ENCODE measurements at regions not wholly inside any gene's neighbourhood (a gene's known extent, or its start where the extent isn't known, plus 50 kb on each side); places are given as distances from the start of the nearest gene placed in this dataset.

- TF ChIP-seq KDM2A (CRISPR knock-in tag; IDR thresholded peaks at IDR 0.05; ENCODE audit: borderline replicate concordance, low read depth) = no peak
- TF ChIP-seq, protein P1, sequence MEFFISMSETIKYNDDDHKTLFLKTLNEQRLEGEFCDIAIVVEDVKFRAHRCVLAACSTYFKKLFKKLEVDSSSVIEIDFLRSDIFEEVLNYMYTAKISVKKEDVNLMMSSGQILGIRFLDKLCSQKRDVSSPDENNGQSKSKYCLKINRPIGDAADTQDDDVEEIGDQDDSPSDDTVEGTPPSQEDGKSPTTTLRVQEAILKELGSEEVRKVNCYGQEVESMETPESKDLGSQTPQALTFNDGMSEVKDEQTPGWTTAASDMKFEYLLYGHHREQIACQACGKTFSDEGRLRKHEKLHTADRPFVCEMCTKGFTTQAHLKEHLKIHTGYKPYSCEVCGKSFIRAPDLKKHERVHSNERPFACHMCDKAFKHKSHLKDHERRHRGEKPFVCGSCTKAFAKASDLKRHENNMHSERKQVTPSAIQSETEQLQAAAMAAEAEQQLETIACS (CRISPR knock-in tag; IDR thresholded peaks at IDR 0.05) = no peak
- no peak for TF ChIP-seq ZNF136 (CRISPR knock-in tag; IDR thresholded peaks at IDR 0.05; ENCODE audit: low read depth)
- no peak for TF ChIP-seq ATF4 (CRISPR knock-in tag; IDR thresholded peaks at IDR 0.05)
- no peak for TF ChIP-seq ARNT (IDR thresholded peaks at IDR 0.05)
- no peak for TF ChIP-seq ISX (CRISPR knock-in tag; conservative IDR thresholded peaks at IDR 0.05)
- no peak for TF ChIP-seq PBX3 (CRISPR knock-in tag; IDR thresholded peaks at IDR 0.05; ENCODE audit: borderline replicate concordance)
- no peak for TF ChIP-seq SOX6 (IDR thresholded peaks at IDR 0.05)
- no peak for TF ChIP-seq SOX6 (CRISPR knock-in tag; IDR thresholded peaks at IDR 0.05)
- BruUV-seq (replicated peaks) = no TSS peak
- FAIRE-seq (no peak), DNase-seq (ENCODE audit: low spot score) (no peak), ATAC-seq (no peak)
- Histone ChIP-seq H3K4me1 (ENCODE audit: insufficient read depth, low read length) (peaks cover 6% of the 10 kb centered on the region), H3K27me3 (ENCODE audit: control insufficient read depth in 1 of 2, insufficient read depth in 2 of 2, low read length in 2 of 2) (peaks cover 5 to 28% of the 10 kb centered on the region in 2 experiments; a peak in 3 of 5 replicates), H3K9me3 (ENCODE audit: low read length) (no peaks in the 10 kb centered on the region), H3K27ac (ENCODE audit: extremely low read length, insufficient read depth, low read length) (no peak overlapping the region), H3K4me3 (replicated peaks in 1 of 3; ENCODE audit: insufficient read depth in 1 of 3, low read depth in 2 of 3, low read length in 3 of 3) (no peak overlapping the region), H3K36me3 (replicated peaks in 1 of 2; ENCODE audit: control insufficient read depth in 1 of 2, insufficient read depth in 2 of 2, low read length in 2 of 2) (no peaks in the 10 kb centered on the region), H3K4me2 (ENCODE audit: low read depth, low read length) (no peak overlapping the region), H2AFZ (ENCODE audit: low read length) (no peak overlapping the region), H3K9ac (ENCODE audit: insufficient read depth, low read depth, low read length) (no peak overlapping the region), H4K20me1 (ENCODE audit: insufficient read depth, low read length) (no peaks in the 10 kb centered on the region), H3K79me2 (ENCODE audit: insufficient read depth, low read length) (no peaks in the 10 kb centered on the region)
- intact Hi-C loops (cut with micrococcal nuclease; ENCODE audit: unreplicated experiment) (no loop called here), in situ Hi-C loops (cut with HindIII; ENCODE audit: extremely low pct_ligation_motif_present, low pct_unique_long_range_greater_than_20kb) (no loop called here)
- WGBS (ENCODE audit: low lambda C conversion rate) = 23% methylated on average over 4 of the region's 4 CpGs
- ChIA-PET CTCF (ENCODE audit: low intra/inter-chr PET ratio, low total read pairs) (no interaction called here), POLR2A (no interaction called here)
Observed at GRCh38 chr2:71888751-71889445, 258.8 kb downstream of the CYP26B1 start.

Measured in HepG2 (cell line).